RPMI8226 (cell line): ENCODE measurements at regions not wholly inside any gene's neighbourhood (a gene's known extent, or its start where the extent isn't known, plus 50 kb on each side); places are given as distances from the start of the nearest gene placed in this dataset.

ENCODE experiments used
- DNase-seq: peaks from one replicate; pipeline ENCODE4 v3.0.0-alpha.2; 2015

DNA sequence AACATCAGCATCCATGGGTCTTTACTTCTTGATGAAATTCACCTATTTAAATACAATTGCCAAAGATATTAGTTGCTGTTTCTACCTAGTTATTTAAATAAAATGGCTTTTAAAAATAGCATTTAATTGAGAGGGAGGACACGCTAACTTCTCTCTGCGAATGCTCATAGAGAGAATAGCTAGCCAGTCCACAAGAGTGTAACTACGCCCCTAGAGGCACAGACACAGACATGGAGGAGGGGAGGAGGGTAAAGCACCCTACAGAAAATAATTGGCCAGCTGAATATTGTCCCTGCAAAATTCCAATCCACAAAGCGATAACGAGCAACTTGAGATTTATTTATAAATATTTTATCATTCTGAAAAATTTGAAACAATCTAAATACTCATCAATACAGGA is 97.0 kb upstream of the PAPOLG start:
- DNase-seq, result no peak

DNA sequence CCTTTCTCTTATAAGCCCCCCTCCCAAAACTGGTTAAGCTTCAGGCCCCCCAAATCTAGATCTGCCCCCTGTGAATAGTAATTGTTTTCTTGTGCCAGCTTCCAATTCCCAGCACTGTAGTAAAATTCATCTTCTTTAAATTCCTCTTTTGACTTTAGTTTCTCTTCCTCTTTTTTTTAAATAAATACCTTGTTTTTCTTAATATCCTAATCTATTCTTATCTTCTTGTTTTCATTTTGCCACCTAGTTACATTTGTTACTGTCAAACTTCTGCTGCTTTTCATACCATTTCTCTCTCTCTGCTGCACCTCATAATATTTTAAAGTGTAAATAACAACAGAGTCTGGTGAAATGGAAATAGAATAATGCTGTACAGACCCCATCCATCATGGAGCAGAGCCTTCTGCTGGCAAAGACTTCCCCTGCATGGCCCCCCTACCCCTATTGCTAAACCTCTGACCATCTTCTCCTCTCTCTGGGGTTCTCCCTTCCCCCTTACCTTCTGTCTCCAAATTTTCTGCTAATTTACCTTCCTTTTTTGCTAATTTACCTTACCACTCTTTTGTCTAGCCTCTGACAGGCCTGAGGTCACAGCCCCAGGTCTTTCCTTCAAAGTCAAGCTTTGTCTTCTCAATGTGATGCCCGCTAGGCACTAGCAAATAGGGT is 94.9 kb upstream of the PAPOLG start:
- no peak for DNase-seq

DNA sequence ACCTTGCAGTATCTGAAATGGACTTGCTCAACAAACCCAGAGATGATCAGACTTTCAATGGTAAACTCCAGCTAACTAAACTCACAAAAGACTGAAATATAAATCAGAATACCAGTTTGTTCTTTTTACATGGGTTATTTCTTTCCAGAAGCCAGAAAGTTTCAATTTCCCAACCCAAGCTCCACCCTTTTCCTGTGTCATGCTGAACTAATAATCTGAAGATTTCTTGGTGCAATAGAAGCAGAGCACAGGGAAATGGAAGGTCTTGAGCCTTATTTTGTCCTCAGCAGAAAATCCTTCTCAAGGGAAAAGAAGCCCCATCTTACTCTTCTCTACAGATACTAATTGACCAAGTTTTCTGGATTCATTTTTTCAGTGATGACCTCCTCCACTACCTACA is 93.3 kb upstream of the PAPOLG start:
- no peak for DNase-seq

DNA sequence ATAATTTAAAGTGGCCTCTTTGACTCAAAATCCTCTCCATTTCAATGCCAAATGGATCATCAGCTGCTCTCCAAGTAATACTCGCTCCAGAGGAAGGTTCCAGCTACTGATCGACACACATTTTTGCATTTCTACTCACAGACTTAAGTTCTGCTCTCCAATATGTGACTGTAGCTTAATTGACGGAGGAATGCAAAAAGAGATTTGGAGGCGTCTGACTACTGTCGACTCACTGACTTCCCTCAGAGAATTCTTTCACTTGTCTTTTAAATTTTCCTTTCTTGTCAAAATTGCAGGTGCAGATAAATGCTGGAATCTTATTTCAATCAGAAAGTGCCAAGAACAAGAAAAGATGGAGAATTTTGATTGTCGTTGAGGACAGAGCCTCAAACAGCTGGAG is 84.1 kb upstream of the PAPOLG start:
- DNase-seq, result no peak

DNA sequence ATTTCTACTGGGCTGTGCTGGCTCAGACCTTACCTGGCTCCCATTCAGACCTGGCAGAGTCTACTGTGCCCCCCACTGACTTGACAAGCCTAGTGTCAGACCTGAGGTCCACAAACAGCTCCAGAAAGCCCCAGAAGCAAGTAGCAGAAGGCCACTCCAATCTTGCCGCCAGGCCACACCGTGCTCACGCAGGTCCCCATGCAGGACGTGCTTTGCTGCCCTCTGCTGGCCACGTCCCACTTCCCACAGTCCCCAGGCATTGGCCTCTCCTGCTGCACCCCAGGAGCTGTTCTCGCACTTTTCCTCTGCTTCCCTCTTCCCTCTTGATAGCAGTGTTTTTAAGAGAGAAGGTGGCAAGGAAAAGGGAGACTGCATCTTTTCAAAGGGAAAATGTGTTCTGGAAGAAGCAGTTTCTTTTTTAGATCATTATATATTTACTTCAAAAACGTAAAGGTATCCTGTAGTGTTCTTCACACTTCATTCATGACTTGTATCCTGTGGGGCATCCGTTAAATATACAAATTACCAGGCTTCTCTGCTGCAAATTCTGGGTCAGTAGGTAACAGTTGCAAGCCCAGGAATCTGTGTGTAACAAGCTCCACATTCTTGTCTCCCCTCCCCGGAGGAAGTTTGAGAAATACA is 81.4 kb upstream of the PAPOLG start:
- DNase-seq, result peak; percentile 91

DNA sequence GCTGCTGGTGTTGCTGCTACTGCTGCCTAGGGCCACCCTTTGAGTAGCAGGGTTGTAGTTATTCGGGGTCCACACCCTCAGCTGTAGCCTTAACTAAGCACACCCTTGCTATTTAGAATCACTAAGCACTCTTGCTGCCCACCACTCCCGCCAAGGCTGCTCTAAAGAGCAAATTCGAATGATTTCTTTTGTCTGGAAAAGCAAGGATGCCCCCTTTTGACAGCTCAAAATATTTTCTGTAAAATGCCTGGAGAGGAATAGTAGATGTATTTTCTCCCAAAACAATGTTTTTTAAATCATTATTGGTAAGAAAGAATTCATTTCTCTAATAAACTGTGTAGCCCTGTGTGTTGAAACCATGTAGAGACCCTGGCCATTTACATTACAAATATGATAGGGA is 80.8 kb upstream of the PAPOLG start:
- no peak for DNase-seq

DNA sequence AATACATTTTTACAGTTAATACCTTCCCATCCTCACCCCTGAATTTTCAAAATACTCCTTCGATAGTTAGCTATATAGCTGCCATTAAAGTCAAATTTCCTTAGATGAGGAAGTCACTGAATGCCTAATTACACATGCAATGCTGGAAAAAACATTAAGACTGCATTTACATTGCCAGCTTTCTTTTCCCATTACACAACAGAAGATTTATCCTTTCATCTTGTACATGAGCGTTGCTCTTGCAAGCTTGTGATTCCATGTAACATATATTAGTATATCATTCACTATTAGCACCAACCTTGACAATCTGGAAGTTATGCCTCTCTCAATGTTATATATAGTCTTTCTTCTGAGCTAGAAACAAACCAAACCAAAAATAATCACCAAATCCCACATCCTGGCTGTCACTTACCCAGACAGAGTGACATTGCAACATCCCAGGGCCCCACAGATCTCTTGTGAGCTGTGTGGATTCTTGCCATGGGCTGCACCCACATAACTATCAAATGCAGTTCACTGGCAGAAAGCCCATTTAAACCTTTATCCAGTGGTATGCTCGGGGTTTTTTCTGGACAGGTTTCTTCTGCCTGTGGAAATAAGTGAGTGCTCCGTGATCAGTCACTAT is 79.2 kb upstream of the PAPOLG start:
- DNase-seq, result peak; percentile 50

DNA sequence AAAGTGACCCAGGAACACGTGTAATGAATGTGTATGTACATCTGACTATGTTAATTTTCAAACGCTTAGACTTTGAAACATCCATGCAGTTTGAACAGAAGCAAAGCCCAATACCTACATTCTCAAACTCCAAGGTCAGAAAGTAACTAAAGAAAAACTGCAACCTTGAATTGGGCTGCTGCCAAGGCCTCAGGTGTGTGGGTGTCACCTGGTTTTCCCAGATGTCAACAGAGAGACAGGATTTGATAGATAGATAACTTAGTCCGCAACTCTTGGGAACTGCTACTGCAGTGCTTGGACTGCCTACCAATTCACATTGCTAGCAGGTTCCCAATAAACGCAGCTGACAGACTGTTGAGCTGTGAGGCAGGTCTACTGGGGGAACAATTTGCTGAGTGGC is 78.7 kb upstream of the PAPOLG start:
- DNase-seq, result peak; percentile 66

DNA sequence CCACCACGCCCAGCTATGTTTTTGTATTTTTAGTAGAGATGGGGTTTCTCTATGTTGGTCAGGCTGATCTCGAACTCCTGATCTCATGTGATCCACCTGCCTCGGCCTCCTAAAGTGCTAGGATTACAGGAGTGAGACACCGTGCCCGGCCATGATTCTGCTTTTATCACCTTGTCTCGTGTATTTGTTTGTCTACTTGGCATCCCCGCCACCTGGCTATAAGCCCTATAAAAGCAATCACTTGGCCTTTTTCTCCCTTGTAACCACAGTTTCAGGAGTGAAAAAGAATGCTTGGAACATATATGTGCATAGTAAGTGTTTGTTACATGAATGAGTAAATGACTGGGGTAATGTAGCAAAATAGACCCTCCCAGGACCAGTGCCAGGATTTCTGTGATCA is 77.5 kb upstream of the PAPOLG start:
- peak; percentile 57 for DNase-seq

DNA sequence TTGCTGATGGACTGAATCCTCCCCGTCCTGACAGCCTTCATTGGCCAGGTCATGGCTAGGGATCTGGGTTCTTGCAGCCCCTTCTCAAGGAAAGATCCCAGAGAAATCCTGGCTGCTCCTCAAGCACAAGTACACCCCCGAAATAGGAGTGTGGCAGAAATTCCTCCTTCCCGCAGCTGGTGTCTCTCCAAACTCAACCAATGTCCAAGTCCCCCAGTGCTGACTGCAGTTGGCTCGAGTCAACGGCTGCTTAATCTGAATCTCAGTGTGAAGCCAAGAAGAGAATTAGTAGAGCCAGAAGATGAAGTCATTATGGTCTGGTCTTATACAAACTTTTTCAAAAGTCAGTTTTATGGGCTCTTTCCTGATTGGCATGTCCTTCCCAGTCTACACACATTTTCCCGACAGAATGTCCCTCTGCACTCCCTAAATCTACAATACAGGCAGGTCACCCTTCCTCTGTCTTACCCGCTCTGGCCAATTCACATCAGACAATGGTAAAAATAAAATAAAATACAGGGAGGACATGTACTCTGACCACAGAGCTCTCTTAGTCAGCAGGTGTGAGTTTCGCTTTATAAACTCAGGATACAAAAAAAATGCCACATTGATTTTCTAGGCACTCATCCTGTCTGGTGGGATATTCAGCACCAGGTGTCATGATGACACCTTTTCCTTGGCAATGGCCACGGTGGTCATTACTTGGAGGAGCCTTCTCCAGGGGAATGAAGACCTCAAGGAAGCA is 76.9 kb upstream of the PAPOLG start:
- peak; percentile 61 for DNase-seq

DNA sequence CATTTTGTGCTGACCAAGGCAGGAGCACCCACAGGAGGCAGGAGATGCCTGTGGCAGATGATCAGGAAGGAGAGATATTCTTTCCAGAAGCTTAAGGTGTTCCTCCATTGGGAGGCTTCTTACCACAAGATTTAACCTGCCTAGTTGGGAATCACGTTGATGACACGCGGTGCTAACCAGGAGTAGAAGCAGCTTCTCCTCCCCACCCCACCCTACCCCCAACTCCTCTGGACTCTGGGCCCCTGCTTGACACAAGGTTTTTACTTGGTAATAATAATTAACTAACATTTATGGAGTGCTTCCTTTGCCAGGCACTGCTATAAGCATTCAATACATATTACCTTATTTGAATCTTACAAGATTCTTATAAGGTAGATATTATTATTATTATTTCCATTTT is 62.5 kb upstream of the PAPOLG start:
- no peak for DNase-seq

DNA sequence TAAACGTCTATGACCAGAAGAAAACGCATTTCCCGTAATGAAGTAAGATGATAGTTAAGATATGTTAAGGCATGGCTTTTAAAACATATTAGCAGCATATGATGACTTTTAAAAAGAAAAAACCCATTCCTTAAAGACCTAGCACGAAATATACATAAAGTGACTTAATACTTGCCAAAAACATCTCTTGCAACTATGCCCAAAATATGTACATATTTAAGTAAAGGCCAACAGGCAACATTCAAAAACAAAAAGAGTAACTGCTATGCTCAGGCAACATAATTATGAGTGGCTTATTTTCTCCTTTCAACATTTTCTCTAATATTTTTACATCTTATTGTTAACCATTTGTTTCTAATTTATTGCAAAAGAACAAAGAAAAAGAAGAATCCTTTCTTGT is 60.3 kb upstream of the PAPOLG start:
- no peak for DNase-seq

DNA sequence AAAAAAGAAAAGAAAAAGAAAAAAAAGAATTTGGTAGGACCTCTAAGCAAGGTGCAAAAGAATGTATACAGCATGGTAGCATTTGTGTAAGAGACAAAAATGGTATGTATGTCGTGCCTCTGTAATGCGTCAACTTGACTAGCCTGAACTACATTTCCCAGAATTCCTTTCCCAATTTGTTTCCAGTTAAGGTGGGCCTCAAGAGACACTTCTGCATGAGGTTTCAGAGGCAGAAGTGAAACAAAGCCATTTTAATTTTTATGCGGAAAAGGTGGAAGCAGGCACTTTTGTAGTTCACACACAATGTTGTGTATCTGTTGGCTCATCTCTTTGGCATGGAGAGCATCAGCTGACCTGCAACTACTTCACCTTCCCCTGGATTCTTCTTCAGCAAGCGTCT is 56.5 kb upstream of the PAPOLG start:
- no peak for DNase-seq

DNA sequence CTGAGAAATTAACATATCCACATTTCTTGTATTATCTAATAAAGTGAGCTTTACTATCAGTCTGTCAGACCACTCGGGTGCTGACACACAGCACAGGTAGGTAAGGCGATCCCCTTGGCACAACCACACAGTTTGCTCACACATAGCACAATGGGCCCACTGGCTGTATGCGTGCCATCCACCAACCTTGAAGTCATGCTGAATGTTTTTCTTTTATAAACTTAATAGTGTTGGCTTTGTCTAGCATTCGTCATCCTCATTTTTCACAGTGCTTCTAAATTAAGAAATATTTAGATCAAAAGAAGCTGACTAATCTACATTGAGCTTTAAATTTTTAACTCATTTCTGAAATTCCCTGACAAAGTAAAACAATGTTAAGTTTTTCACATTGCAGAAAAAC is 50.0 kb upstream of the PAPOLG start:
- DNase-seq, result no peak
